Keratinocyte (primary cell): ENCODE measurements at regions not wholly inside any gene's neighbourhood (a gene's known extent, or its start where the extent isn't known, plus 50 kb on each side); places are given as distances from the start of the nearest gene placed in this dataset.

Experiments used
- DNase-seq: peaks from one replicate; pipeline ENCODE4 v3.0.0-alpha.2; 2011; ENCODE audit warnings: low read depth, missing footprints, low spot score
- FAIRE-seq: peaks from 2 replicates; lab custom pipeline; 2011; peaks lifted over from hg19 to GRCh38; lab: Jason Lieb, UNC
- H2AFZ ChIP-seq: 2 replicates; pipeline ENCODE4 v1.6.0; 2012; ENCODE audit warnings: low read length, control low read depth, inconsistent platforms; ENCODE audit not compliant: control insufficient read depth
- H3K27ac ChIP-seq: 2 replicates; pipeline ENCODE4 v1.5.1; 2011; ENCODE audit warnings: low read length; ENCODE audit not compliant: control insufficient read depth, insufficient read depth
- H3K27me3 ChIP-seq: 3 replicates; pipeline ENCODE4 v1.6.0; 2011; ENCODE audit warnings: low read length; ENCODE audit not compliant: control insufficient read depth, insufficient read depth; ENCODE audit errors: extremely low read depth
- H3K36me3 ChIP-seq, 2 experiments: 2 replicates in 1 of 2; 3 replicates in 1 of 2; pipeline ENCODE4 v1.5.1; 2011; ENCODE audit warnings: low read length in 2 of 2, mild to moderate bottlenecking in 1 of 2; ENCODE audit not compliant: control insufficient read depth in 2 of 2, insufficient read depth in 2 of 2; ENCODE audit errors: extremely low read depth in 1 of 2
- H3K4me1 ChIP-seq: 3 replicates; pipeline ENCODE4 v1.5.1; 2011; ENCODE audit warnings: low read length; ENCODE audit not compliant: control insufficient read depth, insufficient read depth; ENCODE audit errors: extremely low read depth
- H3K4me2 ChIP-seq: 3 replicates; pipeline ENCODE4 v1.6.0; 2011; ENCODE audit warnings: low read depth, low read length; ENCODE audit not compliant: control insufficient read depth, insufficient read depth; ENCODE audit errors: extremely low read depth
- H3K4me3 ChIP-seq, 3 experiments: fragments of 200-600 bp in 1 of 3; sonication (generic) in 1 of 3; 2 replicates in 2 of 3; 3 replicates in 1 of 3; pipeline ENCODE4 v1.5.1; 2011 to 2016; ENCODE audit warnings: low read length in 3 of 3, mild to moderate bottlenecking in 3 of 3, control low read depth in 2 of 3, inconsistent platforms in 1 of 3, low read depth in 1 of 3, mixed read lengths in 1 of 3, mixed run types in 1 of 3, moderate library complexity in 1 of 3; ENCODE audit not compliant: control insufficient read depth in 2 of 3, insufficient read depth in 2 of 3; ENCODE audit errors: extremely low read depth in 1 of 3
- H3K79me2 ChIP-seq: 2 replicates; pipeline ENCODE4 v1.6.0; 2012; ENCODE audit warnings: low read length; ENCODE audit not compliant: control insufficient read depth, insufficient read depth
- H3K9ac ChIP-seq: 3 replicates; pipeline ENCODE4 v1.6.0; 2011; ENCODE audit warnings: low read length; ENCODE audit not compliant: control insufficient read depth, insufficient read depth; ENCODE audit errors: extremely low read depth
- H3K9me1 ChIP-seq: 3 replicates; pipeline ENCODE4 v1.6.0; 2011; ENCODE audit warnings: low read length; ENCODE audit not compliant: control insufficient read depth, insufficient read depth; ENCODE audit errors: extremely low read depth
- H3K9me3 ChIP-seq: 2 replicates; pipeline ENCODE4 v1.5.1; 2012; ENCODE audit warnings: low read depth, low read length; ENCODE audit not compliant: control insufficient read depth
- H4K20me1 ChIP-seq: 3 replicates; pipeline ENCODE4 v1.6.0; 2011; ENCODE audit warnings: low read length; ENCODE audit not compliant: control insufficient read depth, insufficient read depth; ENCODE audit errors: extremely low read depth
- EZH2 ChIP-seq: IDR thresholded peaks from one replicate; pipeline ENCODE4 v1.6.1; 2012; ENCODE audit warnings: inconsistent platforms, mild to moderate bottlenecking, low read length, moderate library complexity
- dilution Hi-C: fragments of 300-500 bp; cut with MboI; formaldehyde crosslinking; loops from one replicate; pipeline ENCODE4 v1.7.0; 2020; ENCODE audit warnings: low sequenced_read_pairs; ENCODE audit not compliant: extremely low pct_ligation_motif_present
- TF ChIP-seq, protein P1 (sequence below), 3 experiments: IDR thresholded peaks in 1 of 3; conservative IDR thresholded peaks in 1 of 3; optimal IDR thresholded peaks in 1 of 3; 2 replicates in 2 of 3; 3 replicates in 1 of 3; pipeline versions ENCODE3 to v1.5.1; 2011; ENCODE audit warnings: low read length in 3 of 3, mild to moderate bottlenecking in 3 of 3, moderate library complexity in 2 of 3, control low read depth in 1 of 3, inconsistent platforms in 1 of 3; ENCODE audit not compliant: insufficient read depth in 2 of 3; ENCODE audit errors: extremely low read depth in 1 of 3

DNA sequence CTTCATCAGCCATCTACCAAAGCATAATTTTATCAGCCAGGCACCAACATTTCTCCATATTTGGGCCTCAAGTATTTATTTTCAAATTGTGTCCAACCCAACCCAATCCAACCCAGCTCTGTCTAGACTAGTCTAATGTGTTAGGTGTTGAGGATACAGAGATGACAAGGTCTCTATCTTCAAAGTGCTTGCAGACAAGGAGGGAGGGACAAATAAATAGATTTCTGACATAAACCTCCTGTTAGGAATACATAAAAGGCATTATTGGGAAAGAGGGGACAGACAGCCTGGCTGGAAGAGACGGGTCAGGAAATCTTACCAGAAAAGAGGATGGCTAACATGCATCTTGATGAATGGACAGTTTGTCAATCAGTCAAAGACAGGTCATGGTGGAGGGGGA is 115.4 kb upstream of the RPS6KA3 start:
- no peak overlapping the region for H3K4me3 ChIP-seq
- H3K4me1 ChIP-seq, result no peaks in the 10 kb centered on the region
- no peak for DNase-seq
- dilution Hi-C loops, result no loop called here
- no peaks in the 10 kb centered on the region for H3K79me2 ChIP-seq
- H3K27ac ChIP-seq, result no peak overlapping the region
- H3K9ac ChIP-seq, result no peak overlapping the region
- no peaks in the 10 kb centered on the region for H3K9me1 ChIP-seq
- no peaks in the 10 kb centered on the region for H4K20me1 ChIP-seq
- no peaks in the 10 kb centered on the region for H3K9me3 ChIP-seq
- no peak for FAIRE-seq
- no peaks in the 10 kb centered on the region for H3K27me3 ChIP-seq
- no peak for TF ChIP-seq EZH2
- TF ChIP-seq, protein P1, sequence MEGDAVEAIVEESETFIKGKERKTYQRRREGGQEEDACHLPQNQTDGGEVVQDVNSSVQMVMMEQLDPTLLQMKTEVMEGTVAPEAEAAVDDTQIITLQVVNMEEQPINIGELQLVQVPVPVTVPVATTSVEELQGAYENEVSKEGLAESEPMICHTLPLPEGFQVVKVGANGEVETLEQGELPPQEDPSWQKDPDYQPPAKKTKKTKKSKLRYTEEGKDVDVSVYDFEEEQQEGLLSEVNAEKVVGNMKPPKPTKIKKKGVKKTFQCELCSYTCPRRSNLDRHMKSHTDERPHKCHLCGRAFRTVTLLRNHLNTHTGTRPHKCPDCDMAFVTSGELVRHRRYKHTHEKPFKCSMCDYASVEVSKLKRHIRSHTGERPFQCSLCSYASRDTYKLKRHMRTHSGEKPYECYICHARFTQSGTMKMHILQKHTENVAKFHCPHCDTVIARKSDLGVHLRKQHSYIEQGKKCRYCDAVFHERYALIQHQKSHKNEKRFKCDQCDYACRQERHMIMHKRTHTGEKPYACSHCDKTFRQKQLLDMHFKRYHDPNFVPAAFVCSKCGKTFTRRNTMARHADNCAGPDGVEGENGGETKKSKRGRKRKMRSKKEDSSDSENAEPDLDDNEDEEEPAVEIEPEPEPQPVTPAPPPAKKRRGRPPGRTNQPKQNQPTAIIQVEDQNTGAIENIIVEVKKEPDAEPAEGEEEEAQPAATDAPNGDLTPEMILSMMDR (optimal IDR thresholded peaks at IDR 0.05 in 1 of 3, IDR thresholded peaks at IDR 0.05 in 1 of 3, conservative IDR thresholded peaks at IDR 0.05 in 1 of 3; ENCODE audit: extremely low read depth in 1 of 3, insufficient read depth in 2 of 3, low read length in 3 of 3), result no peak
- H3K4me2 ChIP-seq, result no peak overlapping the region
- no peaks in the 10 kb centered on the region for H3K36me3 ChIP-seq
- no peak overlapping the region for H2AFZ ChIP-seq

DNA sequence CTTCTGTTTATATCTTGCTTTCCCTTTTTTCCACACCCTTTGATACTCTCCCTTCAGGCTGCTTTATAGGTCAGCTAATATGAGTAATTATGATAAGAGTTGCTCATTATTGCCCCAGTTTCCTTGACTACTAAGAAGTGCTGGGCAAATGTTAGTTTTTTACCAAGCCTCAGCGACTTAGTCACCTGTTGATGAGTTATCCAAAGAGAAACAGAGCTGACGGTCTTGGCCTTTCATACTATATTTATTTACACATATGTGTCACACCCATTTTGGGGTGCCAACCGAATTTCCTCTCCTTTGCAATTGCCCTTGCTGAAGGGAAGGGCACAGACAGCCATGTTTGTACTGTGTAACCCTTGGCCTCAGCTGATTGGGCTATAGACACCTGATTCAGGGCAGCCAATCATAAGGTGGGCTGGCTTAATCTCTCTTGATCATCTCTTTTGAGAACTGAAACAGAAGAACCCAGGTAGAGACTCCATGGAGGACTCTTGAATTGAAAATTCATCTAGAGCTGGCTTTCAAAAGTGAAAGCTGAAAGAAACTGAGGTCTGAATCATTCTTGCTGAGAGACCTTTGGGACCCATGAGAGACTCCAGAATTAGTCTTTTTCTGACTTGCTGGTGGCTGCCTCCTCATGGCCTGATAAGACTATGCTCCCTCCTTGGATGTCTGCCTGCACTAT is 111.7 kb upstream of the RPS6KA3 start:
- TF ChIP-seq EZH2, result no peak
- TF ChIP-seq, protein P1 (optimal IDR thresholded peaks at IDR 0.05 in 1 of 3, IDR thresholded peaks at IDR 0.05 in 1 of 3, conservative IDR thresholded peaks at IDR 0.05 in 1 of 3; ENCODE audit: extremely low read depth in 1 of 3, insufficient read depth in 2 of 3, low read length in 3 of 3), result no peak
- no peaks in the 10 kb centered on the region for H3K79me2 ChIP-seq
- FAIRE-seq (no peak), DNase-seq (no peak)
- H3K4me2 ChIP-seq, result no peak overlapping the region
- H4K20me1 ChIP-seq, result no peaks in the 10 kb centered on the region
- no peak overlapping the region for H2AFZ ChIP-seq
- no peak overlapping the region for H3K4me3 ChIP-seq
- no peaks in the 10 kb centered on the region for H3K4me1 ChIP-seq
- no peaks in the 10 kb centered on the region for H3K9me1 ChIP-seq
- no peak overlapping the region for H3K27ac ChIP-seq
- no peaks in the 10 kb centered on the region for H3K27me3 ChIP-seq
- no peak overlapping the region for H3K9ac ChIP-seq
- H3K36me3 ChIP-seq, result no peaks in the 10 kb centered on the region
- dilution Hi-C loops, result no loop called here
- H3K9me3 ChIP-seq, result no peaks in the 10 kb centered on the region
